Heart left ventricle (tissue), 13 donors: ENCODE measurements at regions not wholly inside any gene's neighbourhood (a gene's known extent, or its start where the extent isn't known, plus 50 kb on each side); places are given as distances from the start of the nearest gene placed in this dataset.

Source experiments
- POLR2A ChIP-seq, 2 donors: fragments of 450-650 bp; IDR thresholded peaks; one replicate each; pipeline ENCODE4 v1.6.1; 2017; ENCODE audit warnings: antibody characterized with exemption in 2 of 2, mild to moderate bottlenecking in 2 of 2, moderate library complexity in 2 of 2
- TF ChIP-seq, protein P1 (sequence below), 12 donors: fragments of 200-600 bp; sonication (generic) in 4 of 12; IDR thresholded peaks; one replicate each; pipeline versions ENCODE4 v1.5.0 to v1.8.0; 2018 to 2022; ENCODE audit warnings: antibody characterized with exemption in 12 of 12, mild to moderate bottlenecking in 5 of 12
- donor health status: ischemic (EF 13 %, LVEDD 7.1; RV severe dilation, severe dysfunction).
- donor health status: DM: no; HTN: yes; CAD: no.
- donor health status: DM: no; HTN: no; CAD: no.
- donor health status: ischemic (EF 25% LVEDD 6.9; RV normal size, moderate dysfunction).
- donor health status: ischemic (EF 25% LVEDD 5.7; RV mildly dilated, moderate dysfunction).
- donor health status: ischemic (EF 35%, LVEDD 5.7; RV mildly dilated, moderate dysfunction).
- donor health status: nonischemic (EF 11% LVEDD 7.7; RV severe dilation, severe dysfunction).
- donor health status: DM: yes; HTN: yes; CAD: no.
- donor health status: PGD.
- donor health status: ischemic (EF 29% LVEDD 5.4; RV normal size, mild dysfunction).
- donor health status: nonischemic (EF 23%, LVEDD 6.1; RV moderate dilation, normal function).

DNA sequence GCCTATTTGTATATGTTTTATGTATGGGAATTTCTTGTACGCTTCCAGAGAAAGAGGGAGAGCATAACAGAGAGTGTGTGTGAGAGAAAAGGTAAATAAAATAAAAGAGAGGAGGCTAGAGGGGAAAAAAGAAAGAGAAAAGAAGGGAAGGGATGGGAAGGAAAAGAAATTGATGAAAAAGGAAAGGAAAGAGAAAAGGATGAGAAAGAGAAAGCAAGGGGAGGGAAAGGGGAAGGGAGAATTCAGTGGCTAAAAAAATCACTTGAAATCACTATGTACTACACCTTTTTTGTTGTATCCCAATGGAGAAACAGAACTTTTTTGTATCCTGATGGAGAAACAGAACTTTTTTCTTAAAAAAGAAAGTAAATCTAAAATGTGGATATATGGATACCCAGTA is 165.5 kb upstream of the MBNL1 start:
- no peak for TF ChIP-seq POLR2A (IDR thresholded peaks at IDR 0.05)
- TF ChIP-seq, protein P1, sequence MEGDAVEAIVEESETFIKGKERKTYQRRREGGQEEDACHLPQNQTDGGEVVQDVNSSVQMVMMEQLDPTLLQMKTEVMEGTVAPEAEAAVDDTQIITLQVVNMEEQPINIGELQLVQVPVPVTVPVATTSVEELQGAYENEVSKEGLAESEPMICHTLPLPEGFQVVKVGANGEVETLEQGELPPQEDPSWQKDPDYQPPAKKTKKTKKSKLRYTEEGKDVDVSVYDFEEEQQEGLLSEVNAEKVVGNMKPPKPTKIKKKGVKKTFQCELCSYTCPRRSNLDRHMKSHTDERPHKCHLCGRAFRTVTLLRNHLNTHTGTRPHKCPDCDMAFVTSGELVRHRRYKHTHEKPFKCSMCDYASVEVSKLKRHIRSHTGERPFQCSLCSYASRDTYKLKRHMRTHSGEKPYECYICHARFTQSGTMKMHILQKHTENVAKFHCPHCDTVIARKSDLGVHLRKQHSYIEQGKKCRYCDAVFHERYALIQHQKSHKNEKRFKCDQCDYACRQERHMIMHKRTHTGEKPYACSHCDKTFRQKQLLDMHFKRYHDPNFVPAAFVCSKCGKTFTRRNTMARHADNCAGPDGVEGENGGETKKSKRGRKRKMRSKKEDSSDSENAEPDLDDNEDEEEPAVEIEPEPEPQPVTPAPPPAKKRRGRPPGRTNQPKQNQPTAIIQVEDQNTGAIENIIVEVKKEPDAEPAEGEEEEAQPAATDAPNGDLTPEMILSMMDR (IDR thresholded peaks at IDR 0.05): no peak
